Posterior cingulate gyrus (tissue), 11 donors: ENCODE measurements at regions not wholly inside any gene's neighbourhood (a gene's known extent, or its start where the extent isn't known, plus 50 kb on each side); places are given as distances from the start of the nearest gene placed in this dataset.
"Not testable (repeated sequence)": the region's sequence is repeated elsewhere in the genome, so short reads cannot be mapped to it uniquely, and the experiment has no call there.

Experiments
- DNase-seq, 10 donors: peaks; one replicate each; pipeline versions ENCODE4 v3.0.0 to v3.0.0-alpha.2; 2020 to 2021; ENCODE audit warnings: mixed read lengths in 3 of 10
- intact Hi-C: fragments of 100-400 bp; cut with DNase I; formaldehyde crosslinking; loops from one replicate; pipeline ENCODE4 v1.15.1; 2023

DNA sequence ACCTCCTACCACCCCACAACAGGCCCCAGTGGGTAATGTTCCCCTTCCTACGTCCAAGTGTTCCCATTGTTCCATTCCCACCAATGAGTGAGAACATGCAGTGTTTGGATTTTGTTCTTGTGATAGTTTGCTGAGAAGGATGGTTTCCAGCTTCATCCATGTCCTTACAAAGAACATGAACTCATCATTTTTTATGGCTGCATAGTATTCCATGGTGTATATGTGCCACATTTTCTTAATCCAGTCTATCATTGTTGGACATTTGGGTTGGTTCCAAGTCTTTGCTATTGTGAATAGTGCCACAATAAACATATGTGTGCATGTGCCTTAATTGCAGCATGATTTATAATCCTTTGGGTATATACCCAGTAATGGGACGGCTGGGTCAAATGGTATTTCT is 81.6 kb downstream of the P2RY10 start:
- intact Hi-C loops, result not testable (repeated sequence)

DNA sequence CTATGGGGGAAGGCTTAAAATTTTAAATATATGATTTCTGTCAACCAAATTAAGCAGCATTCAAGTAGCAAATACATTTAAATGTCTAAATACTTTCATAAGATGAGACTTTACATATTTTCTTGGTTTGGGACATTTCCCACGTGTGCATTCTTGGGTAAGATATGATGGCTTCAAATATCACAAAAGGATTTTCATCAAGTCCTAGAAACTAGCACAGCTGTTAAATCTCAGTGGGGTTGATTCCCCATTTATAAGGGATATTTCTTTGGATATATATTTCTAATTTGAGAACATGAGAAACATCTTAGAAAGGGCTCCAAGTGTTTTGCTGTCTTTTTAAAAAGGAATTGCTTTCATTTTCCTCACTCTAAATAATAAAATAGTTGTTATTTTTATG is 90.2 kb downstream of the P2RY10 start:
- no peak for DNase-seq
- intact Hi-C loops, result no loop called here

More for the DNA sequence above, 81.6 kb downstream of the P2RY10 start:
- not testable (repeated sequence) for DNase-seq

GRCh38 chrX:79036157-79036880 is 91.1 kb downstream of the P2RY10 start:
- intact Hi-C loops, result no loop called here
- no peak for DNase-seq

GRCh38 chrX:79065696-79066095 is 78.8 kb upstream of the GPR174 start:
- DNase-seq, result no peak
- intact Hi-C loops, result no loop called here

- intact Hi-C loops, result no loop called here
- no peak for DNase-seq
Measured at GRCh38 chrX:79078114-79078513, 66.4 kb upstream of the GPR174 start.

DNA sequence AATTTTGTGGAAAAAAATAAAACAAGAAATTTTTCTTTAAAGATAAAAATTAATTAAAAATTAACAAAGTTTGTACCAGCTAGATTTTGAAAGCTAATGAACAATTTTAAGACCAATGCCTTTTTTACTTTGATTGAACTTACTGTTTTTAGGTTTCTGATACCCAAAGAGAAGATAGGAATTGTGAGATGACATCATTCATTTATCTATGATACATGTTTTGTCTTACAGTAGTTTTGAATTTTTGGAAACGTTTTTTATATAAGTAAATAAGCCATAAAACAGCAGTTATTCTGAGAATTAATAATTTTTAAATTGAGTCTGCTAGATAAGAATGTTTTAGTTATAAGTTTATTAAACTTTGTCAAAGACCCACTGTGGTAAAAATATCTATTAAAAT is 65.0 kb upstream of the GPR174 start:
- DNase-seq, result no peak
- intact Hi-C loops, result no loop called here

GRCh38 chrX:79080141-79080540 is 64.3 kb upstream of the GPR174 start:
- DNase-seq, result no peak
- intact Hi-C loops, result loop anchor here (10.0 kb wide), 2 partner anchors 525 to 955 kb away; no protein-coding TSS in a partner anchor

- intact Hi-C loops, result loop anchor here (10.0 kb wide), 2 partner anchors 527 to 957 kb away; no protein-coding TSS in a partner anchor
Measured at GRCh38 chrX:79081895-79082512, 62.5 kb upstream of the GPR174 start.

DNA sequence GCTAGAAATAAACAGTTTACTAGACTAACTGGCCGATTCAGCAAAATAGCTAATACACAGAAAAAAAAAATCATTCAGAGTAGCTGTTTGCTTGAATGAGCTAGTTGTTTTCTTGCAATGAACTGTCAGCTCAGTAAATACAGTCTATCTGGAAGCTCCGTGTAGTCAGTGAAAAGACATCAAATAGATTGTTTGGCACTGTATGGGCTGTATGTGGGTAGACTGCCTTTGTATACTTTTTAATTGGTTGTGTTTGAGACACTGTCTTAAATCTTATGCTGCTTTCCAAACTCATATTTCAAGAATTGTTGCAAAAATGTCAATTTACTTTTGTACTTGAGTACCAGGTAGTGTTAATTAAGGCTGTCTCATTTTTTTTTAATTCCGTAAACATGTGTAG is 61.6 kb upstream of the GPR174 start:
- intact Hi-C loops, result loop anchor here (10.0 kb wide), 2 partner anchors 528 to 958 kb away; no protein-coding TSS in a partner anchor
- no peak for DNase-seq

More at GRCh38 chrX:79081895-79082512, 62.5 kb upstream of the GPR174 start:
- no peak for DNase-seq

DNA sequence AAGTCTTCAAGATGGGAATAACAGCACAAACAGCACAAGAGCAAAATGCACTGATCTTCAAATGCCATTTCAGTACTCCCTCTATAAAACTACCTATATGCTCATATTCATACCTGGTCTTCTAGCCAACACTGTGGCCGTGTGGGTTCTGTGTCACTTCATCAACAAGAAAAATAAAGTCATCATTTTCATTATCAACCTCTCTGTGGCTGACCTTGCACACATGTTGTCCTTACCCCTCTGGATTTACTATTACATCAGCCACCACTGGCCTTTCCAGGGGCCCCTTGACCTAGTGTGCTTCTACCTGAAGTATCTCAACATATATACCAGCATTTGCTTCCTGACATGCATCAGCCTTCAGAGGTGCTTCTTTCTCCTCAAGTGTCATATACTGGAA is 59.6 kb upstream of the GPR174 start:
- intact Hi-C loops, result loop anchor here (10.0 kb wide), 2 partner anchors 530 to 960 kb away; no protein-coding TSS in a partner anchor
- no peak for DNase-seq

DNA sequence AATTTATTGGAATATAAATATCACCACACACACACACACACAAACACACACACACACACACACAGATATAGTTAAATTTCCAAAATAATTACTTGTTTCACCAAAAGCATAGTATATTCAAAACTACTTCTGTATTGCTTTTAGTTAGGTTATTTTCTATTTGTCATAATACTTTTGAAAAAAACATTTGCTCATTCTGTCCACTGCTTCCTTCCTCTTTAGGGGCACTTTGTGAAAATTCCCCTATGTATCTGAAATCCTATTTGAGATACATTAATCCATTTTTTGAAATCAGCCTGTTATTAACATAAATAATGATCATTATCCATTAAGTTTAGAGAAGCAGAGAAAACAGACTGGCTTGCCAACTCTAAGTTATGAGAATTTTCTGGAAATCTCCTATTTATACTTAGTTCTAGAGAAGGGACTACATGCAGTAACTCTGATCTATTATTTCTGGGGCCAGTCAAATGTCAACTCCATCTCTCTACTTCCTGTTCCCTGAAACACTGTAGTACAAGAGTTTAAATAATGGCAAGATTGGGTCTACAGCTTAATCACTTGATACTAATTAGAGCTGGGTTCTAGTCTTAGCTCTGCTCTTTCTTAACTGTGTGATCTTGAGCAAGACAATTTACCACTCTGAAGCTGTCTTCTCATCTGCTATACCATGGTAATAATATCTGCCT is 54.4 kb upstream of the GPR174 start:
- DNase-seq, result no peak
- intact Hi-C loops, result loop anchor here (10.0 kb wide), 2 partner anchors 535 to 965 kb away; no protein-coding TSS in a partner anchor

DNA sequence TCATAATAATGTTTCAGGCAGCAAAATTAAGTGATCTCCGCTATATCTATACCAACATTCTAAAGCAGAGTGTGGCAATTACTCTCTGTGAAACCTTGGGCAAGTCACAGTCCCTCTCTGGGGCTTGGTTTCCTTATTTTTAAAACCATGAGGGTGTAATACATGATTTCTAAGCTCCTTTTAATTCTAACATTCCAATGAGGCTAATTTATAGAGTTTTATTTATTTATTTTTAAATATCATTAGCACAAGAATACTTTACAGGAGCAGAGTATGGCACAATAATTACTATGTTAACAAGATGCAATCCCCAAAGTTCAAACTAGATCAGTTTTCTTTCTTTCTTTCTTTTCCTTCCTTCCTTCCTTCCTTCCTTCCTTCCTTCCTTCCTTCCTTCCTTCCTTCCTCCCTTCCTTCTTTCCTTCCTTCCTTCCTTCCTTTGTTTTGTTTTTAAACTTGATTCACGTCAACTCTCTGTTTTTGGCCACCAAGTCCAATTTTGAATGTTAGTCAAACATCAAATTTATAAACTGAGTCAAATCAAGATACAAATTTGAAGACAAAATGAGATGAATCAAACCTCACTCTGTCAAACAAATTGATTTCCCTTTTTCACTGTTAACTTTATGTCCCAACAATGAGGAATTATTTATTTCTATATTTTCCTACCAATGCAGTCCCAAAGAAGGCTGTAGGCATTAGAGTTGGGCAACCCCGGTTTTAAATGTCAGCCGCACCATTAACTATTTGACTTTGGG is 50.2 kb upstream of the GPR174 start:
- no peak for DNase-seq
- intact Hi-C loops, result no loop called here
